ENCODE measurements at regions not wholly inside any gene's neighbourhood (a gene's known extent, or its start where the extent isn't known, plus 50 kb on each side); places are given as distances from the start of the nearest gene placed in this dataset.
"Not testable (repeated sequence)": the region's sequence is repeated elsewhere in the genome, so short reads cannot be mapped to it uniquely, and the experiment has no call there.

- WGBS, 2 donors = 85 to 90% methylated on average over 4 of the region's 4 CpGs
- intact Hi-C loops (cut with DNase I; ENCODE audit: low total_unique reads) = no loop called here
- no peak for DNase-seq
- no peak overlapping the region for H3K4me3 ChIP-seq
- H3K27me3 ChIP-seq = no peaks in the 10 kb centered on the region
- H3K27ac ChIP-seq = no peak overlapping the region
- H3K36me3 ChIP-seq (ENCODE audit: low read depth, missing control alignments) = no peaks in the 10 kb centered on the region
- no peaks in the 10 kb centered on the region for H3K9me3 ChIP-seq
- TF ChIP-seq POLR2A (IDR thresholded peaks at IDR 0.05) = no peak
- TF ChIP-seq CTCF (IDR thresholded peaks at IDR 0.05) = no peak
- no peaks in the 10 kb centered on the region for H3K4me1 ChIP-seq
Observed at GRCh38 chr9:72443855-72444254, 77.6 kb upstream of the TMC1 start.

GRCh38 chr9:72441848-72442607 is 77.0 kb upstream of the ZFAND5 start:
- H3K36me3 ChIP-seq (ENCODE audit: low read depth, missing control alignments) = no peaks in the 10 kb centered on the region
- TF ChIP-seq CTCF (IDR thresholded peaks at IDR 0.05) (no peak), POLR2A (IDR thresholded peaks at IDR 0.05) (no peak)
- no peaks in the 10 kb centered on the region for H3K9me3 ChIP-seq
- H3K4me3 ChIP-seq = no peak overlapping the region
- 58 to 77% methylated on average over 2 of the region's 2 CpGs for WGBS, 2 donors
- H3K27ac ChIP-seq = no peak overlapping the region
- no peaks in the 10 kb centered on the region for H3K27me3 ChIP-seq
- DNase-seq = no peak
- intact Hi-C loops (cut with DNase I; ENCODE audit: low total_unique reads) = no loop called here
- H3K4me1 ChIP-seq = no peaks in the 10 kb centered on the region

- 80 to 84% methylated on average over 7 of the region's 7 CpGs for WGBS, 2 donors
- Histone ChIP-seq H3K4me3 (no peak overlapping the region), H3K9me3 (no peaks in the 10 kb centered on the region), H3K27ac (no peak overlapping the region), H3K27me3 (no peaks in the 10 kb centered on the region), H3K36me3 (ENCODE audit: low read depth, missing control alignments) (no peaks in the 10 kb centered on the region), H3K4me1 (no peaks in the 10 kb centered on the region)
- peak; percentile 36 for DNase-seq
- intact Hi-C loops (cut with DNase I; ENCODE audit: low total_unique reads) = no loop called here
- no peak for TF ChIP-seq CTCF (IDR thresholded peaks at IDR 0.05)
- TF ChIP-seq POLR2A (IDR thresholded peaks at IDR 0.05) = no peak
Observed at GRCh38 chr9:72440992-72441847, 76.2 kb upstream of the ZFAND5 start.

- WGBS, 2 donors = 84 to 85% methylated on average over 2 of the region's 2 CpGs
- Histone ChIP-seq H3K4me1 (no peaks in the 10 kb centered on the region), H3K9me3 (no peaks in the 10 kb centered on the region), H3K27me3 (no peaks in the 10 kb centered on the region), H3K4me3 (no peak overlapping the region), H3K27ac (no peak overlapping the region), H3K36me3 (ENCODE audit: low read depth, missing control alignments) (no peaks in the 10 kb centered on the region)
- intact Hi-C loops (cut with DNase I; ENCODE audit: low total_unique reads) = no loop called here
- no peak for DNase-seq
- TF ChIP-seq POLR2A (IDR thresholded peaks at IDR 0.05) (no peak), CTCF (IDR thresholded peaks at IDR 0.05) (no peak)
Observed at GRCh38 chr9:72440378-72440777, 75.4 kb upstream of the ZFAND5 start.

- WGBS, 2 donors = 70 to 71% methylated on average over 12 of the region's 12 CpGs
- intact Hi-C loops (cut with DNase I; ENCODE audit: low total_unique reads); H3K36me3 ChIP-seq (ENCODE audit: low read depth, missing control alignments); H3K9me3 ChIP-seq; H3K4me1 ChIP-seq; DNase-seq; H3K27ac ChIP-seq; H3K4me3 ChIP-seq; H3K27me3 ChIP-seq: not testable (repeated sequence)
Observed at GRCh38 chr9:72433616-72434267, 68.7 kb upstream of the ZFAND5 start.
